Fibroblast of lung (primary cell): ENCODE measurements at regions not wholly inside any gene's neighbourhood (a gene's known extent, or its start where the extent isn't known, plus 50 kb on each side); places are given as distances from the start of the nearest gene placed in this dataset.

Experiments
- DNase-seq, 2 donors: peaks; one replicate each; pipeline versions ENCODE4 v3.0.0 to v3.0.0-alpha.2; 2010; ENCODE audit warnings: low read depth in 2 of 2
- H2AFZ ChIP-seq: 2 replicates; pipeline ENCODE4 v1.5.1; 2012; ENCODE audit warnings: low read length, control low read depth, inconsistent platforms
- H3K27ac ChIP-seq: 2 replicates; pipeline ENCODE4 v1.5.1; 2011; ENCODE audit warnings: low read length, control low read depth; ENCODE audit not compliant: insufficient read depth
- H3K27me3 ChIP-seq: 2 replicates; pipeline ENCODE4 v1.5.1; 2011; ENCODE audit warnings: mild to moderate bottlenecking, low read length; ENCODE audit not compliant: control insufficient read depth, insufficient read depth
- H3K36me3 ChIP-seq: 2 replicates; pipeline ENCODE4 v1.5.1; 2011; ENCODE audit warnings: low read length; ENCODE audit not compliant: control insufficient read depth, insufficient read depth
- H3K4me1 ChIP-seq: 2 replicates; pipeline ENCODE4 v1.5.1; 2011; ENCODE audit warnings: low read length; ENCODE audit not compliant: control insufficient read depth, insufficient read depth; ENCODE audit errors: extremely low read depth
- H3K4me2 ChIP-seq: 2 replicates; pipeline ENCODE4 v1.5.1; 2011; ENCODE audit warnings: low read length, control low read depth; ENCODE audit not compliant: insufficient read depth; ENCODE audit errors: extremely low read depth
- H3K4me3 ChIP-seq, 4 experiments: fragments of 200-600 bp in 1 of 4; sonication (generic) in 1 of 4; replicated peaks in 1 of 4; 2 replicates each; pipeline ENCODE4 v1.5.1; 2011 to 2016; ENCODE audit warnings: low read length in 4 of 4, low read depth in 3 of 4, mild to moderate bottlenecking in 3 of 4, control low read depth in 2 of 4, inconsistent platforms in 1 of 4, mixed read lengths in 1 of 4; ENCODE audit not compliant: insufficient read depth in 1 of 4; ENCODE audit errors: control extremely low read depth in 1 of 4
- H3K79me2 ChIP-seq: 2 replicates; pipeline ENCODE4 v1.5.1; 2012; ENCODE audit warnings: mild to moderate bottlenecking, low read length, inconsistent platforms; ENCODE audit not compliant: control insufficient read depth, insufficient read depth
- H3K9ac ChIP-seq: 2 replicates; pipeline ENCODE4 v1.5.1; 2011; ENCODE audit warnings: mild to moderate bottlenecking, low read length, control low read depth; ENCODE audit not compliant: insufficient read depth
- H3K9me3 ChIP-seq: 2 replicates; pipeline ENCODE4 v1.5.1; 2012; ENCODE audit warnings: low read depth, low read length; ENCODE audit not compliant: control insufficient read depth, insufficient read depth
- H4K20me1 ChIP-seq: 2 replicates; pipeline ENCODE4 v1.5.1; 2011; ENCODE audit warnings: low read length; ENCODE audit not compliant: control insufficient read depth, insufficient read depth; ENCODE audit errors: extremely low read depth
- EZH2 ChIP-seq: IDR thresholded peaks from 2 replicates; pipeline ENCODE4 v1.5.1; 2012; ENCODE audit warnings: low read length, control low read depth, mild to moderate bottlenecking; ENCODE audit errors: missing control alignments
- TF ChIP-seq, protein P1 (sequence below), 2 donors: IDR thresholded peaks in 1 of 2; conservative IDR thresholded peaks in 1 of 2; 1 replicate in 1 of 2; 2 replicates in 1 of 2; pipeline ENCODE4 v1.5.1; 2011 to 2012; ENCODE audit warnings: low read length in 2 of 2, control low read depth in 1 of 2, inconsistent platforms in 1 of 2, low read depth in 1 of 2, mild to moderate bottlenecking in 1 of 2

DNA sequence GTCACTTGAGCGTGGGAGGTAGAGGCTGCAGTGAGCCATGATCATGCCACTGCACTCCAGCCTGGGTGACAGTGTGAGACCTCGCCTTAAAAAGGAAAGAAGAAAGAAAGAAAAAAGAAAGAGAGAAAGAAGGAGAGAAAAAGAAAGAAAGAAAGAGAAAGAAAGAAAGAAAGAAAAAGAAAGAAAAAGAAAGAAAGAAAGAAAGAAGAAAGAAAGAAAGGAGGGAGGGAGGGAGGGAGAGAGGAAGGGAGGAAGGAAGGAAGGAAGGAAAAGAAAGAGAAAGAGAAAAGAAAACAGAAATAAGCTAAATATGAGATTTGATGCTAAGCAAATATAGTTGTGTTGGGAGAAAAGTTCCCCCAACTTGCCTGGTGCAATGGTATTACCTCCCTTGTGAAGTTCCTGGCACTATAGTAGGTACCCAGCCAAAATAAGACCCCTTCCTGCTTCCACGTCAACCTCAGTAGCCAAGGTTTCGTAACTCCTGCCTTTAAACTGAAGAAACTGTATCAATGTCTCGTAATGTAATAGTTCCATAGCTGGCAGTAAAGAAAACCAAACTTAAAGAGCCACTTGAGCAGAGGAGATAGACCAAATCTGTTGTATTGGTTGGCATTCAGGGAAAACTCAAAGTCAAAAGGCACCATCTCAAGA lies 88.1 kb upstream of the HNRNPU start:
- Histone ChIP-seq H3K79me2 (no peaks in the 10 kb centered on the region), H3K9me3 (no peaks in the 10 kb centered on the region), H3K27ac (no peak overlapping the region), H3K9ac (no peak overlapping the region), H3K4me3 (no peak overlapping the region), H2AFZ (no peak overlapping the region), H3K4me2 (no peak overlapping the region), H3K4me1 (no peaks in the 10 kb centered on the region), H3K36me3 (no peaks in the 10 kb centered on the region), H4K20me1 (no peaks in the 10 kb centered on the region), H3K27me3 (no peaks in the 10 kb centered on the region)
- TF ChIP-seq, protein P1, sequence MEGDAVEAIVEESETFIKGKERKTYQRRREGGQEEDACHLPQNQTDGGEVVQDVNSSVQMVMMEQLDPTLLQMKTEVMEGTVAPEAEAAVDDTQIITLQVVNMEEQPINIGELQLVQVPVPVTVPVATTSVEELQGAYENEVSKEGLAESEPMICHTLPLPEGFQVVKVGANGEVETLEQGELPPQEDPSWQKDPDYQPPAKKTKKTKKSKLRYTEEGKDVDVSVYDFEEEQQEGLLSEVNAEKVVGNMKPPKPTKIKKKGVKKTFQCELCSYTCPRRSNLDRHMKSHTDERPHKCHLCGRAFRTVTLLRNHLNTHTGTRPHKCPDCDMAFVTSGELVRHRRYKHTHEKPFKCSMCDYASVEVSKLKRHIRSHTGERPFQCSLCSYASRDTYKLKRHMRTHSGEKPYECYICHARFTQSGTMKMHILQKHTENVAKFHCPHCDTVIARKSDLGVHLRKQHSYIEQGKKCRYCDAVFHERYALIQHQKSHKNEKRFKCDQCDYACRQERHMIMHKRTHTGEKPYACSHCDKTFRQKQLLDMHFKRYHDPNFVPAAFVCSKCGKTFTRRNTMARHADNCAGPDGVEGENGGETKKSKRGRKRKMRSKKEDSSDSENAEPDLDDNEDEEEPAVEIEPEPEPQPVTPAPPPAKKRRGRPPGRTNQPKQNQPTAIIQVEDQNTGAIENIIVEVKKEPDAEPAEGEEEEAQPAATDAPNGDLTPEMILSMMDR (conservative IDR thresholded peaks at IDR 0.05 in 1 of 2, IDR thresholded peaks at IDR 0.05 in 1 of 2; ENCODE audit: low read depth in 1 of 2, low read length in 2 of 2), result no peak
- TF ChIP-seq EZH2, result no peak
- no peak for DNase-seq

DNA sequence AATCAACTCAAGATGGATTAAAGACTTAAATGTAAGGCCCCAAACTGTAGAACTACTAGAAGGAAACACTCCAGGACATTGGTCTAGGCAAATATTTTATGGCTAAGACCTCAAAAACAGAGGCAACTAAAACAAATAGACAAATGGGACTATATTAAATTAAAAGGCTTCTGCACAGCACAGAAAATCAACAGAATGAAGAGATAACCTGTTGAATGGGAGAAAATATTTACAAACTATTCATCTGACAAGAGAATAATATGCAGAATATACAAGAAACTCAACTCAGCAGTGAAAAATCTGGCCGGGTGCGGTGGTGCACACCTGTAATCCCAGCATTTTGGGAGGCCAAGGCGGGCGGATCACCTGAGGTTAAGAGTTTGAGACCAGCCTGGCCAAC lies 84.1 kb upstream of the HNRNPU start:
- Histone ChIP-seq H2AFZ (no peak overlapping the region), H3K4me1 (no peaks in the 10 kb centered on the region), H3K9me3 (no peaks in the 10 kb centered on the region), H4K20me1 (no peaks in the 10 kb centered on the region), H3K79me2 (no peaks in the 10 kb centered on the region), H3K27me3 (no peaks in the 10 kb centered on the region), H3K9ac (no peak overlapping the region), H3K4me3 (no peak overlapping the region), H3K4me2 (no peak overlapping the region), H3K27ac (no peak overlapping the region), H3K36me3 (no peaks in the 10 kb centered on the region)
- no peak for DNase-seq
- TF ChIP-seq, protein P1 (conservative IDR thresholded peaks at IDR 0.05 in 1 of 2, IDR thresholded peaks at IDR 0.05 in 1 of 2; ENCODE audit: low read depth in 1 of 2, low read length in 2 of 2), result no peak
- TF ChIP-seq EZH2, result no peak

DNA sequence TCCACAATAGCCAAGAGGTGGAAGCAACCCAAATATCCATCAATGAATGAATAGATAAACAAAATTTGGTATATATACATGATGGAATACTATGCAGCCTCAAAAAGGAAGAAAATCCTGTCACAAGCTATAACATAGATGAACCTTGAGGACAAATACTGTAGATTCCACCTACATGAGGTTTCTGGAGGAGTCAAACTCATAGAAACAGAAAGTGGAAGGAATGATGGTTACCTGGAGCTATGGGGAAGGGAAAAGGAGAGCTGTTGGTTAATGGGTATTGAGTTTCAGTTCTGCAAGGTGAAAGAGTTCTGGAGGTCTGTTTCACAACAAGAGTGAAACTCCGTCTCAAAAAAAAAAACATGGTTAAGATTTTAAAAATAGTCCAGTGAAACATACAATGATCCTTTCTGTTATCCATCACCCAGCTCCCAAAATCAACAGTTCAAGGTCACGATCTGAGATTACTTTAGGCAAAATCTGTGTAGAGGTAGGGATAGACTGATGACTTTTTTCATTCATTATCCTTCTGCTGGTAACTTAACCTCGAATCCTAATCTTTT lies 80.8 kb upstream of the HNRNPU start:
- Histone ChIP-seq H3K27me3 (no peaks in the 10 kb centered on the region), H3K36me3 (no peaks in the 10 kb centered on the region), H3K9ac (no peak overlapping the region), H3K4me2 (no peak overlapping the region), H3K27ac (no peak overlapping the region), H3K4me1 (no peaks in the 10 kb centered on the region), H2AFZ (no peak overlapping the region), H3K4me3 (no peak overlapping the region), H3K79me2 (no peaks in the 10 kb centered on the region), H4K20me1 (no peaks in the 10 kb centered on the region), H3K9me3 (no peaks in the 10 kb centered on the region)
- TF ChIP-seq EZH2, result no peak
- TF ChIP-seq, protein P1 (conservative IDR thresholded peaks at IDR 0.05 in 1 of 2, IDR thresholded peaks at IDR 0.05 in 1 of 2; ENCODE audit: low read depth in 1 of 2, low read length in 2 of 2), result no peak
- DNase-seq, result no peak
